Adrenal gland (tissue), 5 donors: ENCODE measurements at regions not wholly inside any gene's neighbourhood (a gene's known extent, or its start where the extent isn't known, plus 50 kb on each side); places are given as distances from the start of the nearest gene placed in this dataset.

Experiments
- CTCF ChIP-seq, 6 experiments: fragments of 450-650 bp in 4 of 6; fragments of 200-600 bp in 2 of 6; sonication (generic) in 1 of 6; IDR thresholded peaks; 1 replicate in 5 of 6; 2 replicates in 1 of 6; pipeline versions ENCODE4 v1.5.1 to v1.8.0; 2016 to 2021; ENCODE audit warnings: antibody characterized with exemption in 6 of 6, mild to moderate bottlenecking in 2 of 6, moderate library complexity in 1 of 6
- POLR2A ChIP-seq, 2 donors: fragments of 450-650 bp; IDR thresholded peaks; one replicate each; pipeline ENCODE4 v1.6.1; 2017; ENCODE audit warnings: antibody characterized with exemption in 2 of 2, mild to moderate bottlenecking in 2 of 2, moderate library complexity in 1 of 2
- donor health status: DM: no; HTN: no; CAD: no.

GRCh38 chr5:93342563-93343061 lies 238.4 kb downstream of the NR2F1-AS1 start:
- TF ChIP-seq CTCF (IDR thresholded peaks at IDR 0.05), result no peak
- TF ChIP-seq POLR2A (IDR thresholded peaks at IDR 0.05), result no peak
